ENCODE measurements at regions not wholly inside any gene's neighbourhood (a gene's known extent, or its start where the extent isn't known, plus 50 kb on each side); places are given as distances from the start of the nearest gene placed in this dataset.

DNA sequence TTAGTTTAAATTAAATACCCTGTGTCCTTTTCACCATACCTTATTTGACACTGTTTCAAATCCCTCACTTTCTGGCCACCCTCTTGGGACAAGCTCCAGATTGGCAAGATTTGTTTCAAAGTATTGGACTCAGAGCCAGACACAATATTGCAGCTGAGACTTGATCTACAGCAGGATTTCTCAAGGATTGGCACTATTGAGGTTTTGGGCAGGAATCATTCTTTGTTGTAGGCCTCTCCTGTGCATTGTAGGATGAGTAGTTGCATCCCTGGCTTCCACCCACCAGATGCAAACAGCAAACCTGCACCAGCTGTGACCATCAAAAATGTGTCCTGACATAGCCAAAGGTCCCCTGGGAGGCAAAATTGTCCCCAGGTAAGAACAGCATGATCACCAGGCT, 181.2 kb downstream of the CHD9NB start:
- no peak for TF ChIP-seq POLR2A (IDR thresholded peaks at IDR 0.05)
- TF ChIP-seq, protein P1, sequence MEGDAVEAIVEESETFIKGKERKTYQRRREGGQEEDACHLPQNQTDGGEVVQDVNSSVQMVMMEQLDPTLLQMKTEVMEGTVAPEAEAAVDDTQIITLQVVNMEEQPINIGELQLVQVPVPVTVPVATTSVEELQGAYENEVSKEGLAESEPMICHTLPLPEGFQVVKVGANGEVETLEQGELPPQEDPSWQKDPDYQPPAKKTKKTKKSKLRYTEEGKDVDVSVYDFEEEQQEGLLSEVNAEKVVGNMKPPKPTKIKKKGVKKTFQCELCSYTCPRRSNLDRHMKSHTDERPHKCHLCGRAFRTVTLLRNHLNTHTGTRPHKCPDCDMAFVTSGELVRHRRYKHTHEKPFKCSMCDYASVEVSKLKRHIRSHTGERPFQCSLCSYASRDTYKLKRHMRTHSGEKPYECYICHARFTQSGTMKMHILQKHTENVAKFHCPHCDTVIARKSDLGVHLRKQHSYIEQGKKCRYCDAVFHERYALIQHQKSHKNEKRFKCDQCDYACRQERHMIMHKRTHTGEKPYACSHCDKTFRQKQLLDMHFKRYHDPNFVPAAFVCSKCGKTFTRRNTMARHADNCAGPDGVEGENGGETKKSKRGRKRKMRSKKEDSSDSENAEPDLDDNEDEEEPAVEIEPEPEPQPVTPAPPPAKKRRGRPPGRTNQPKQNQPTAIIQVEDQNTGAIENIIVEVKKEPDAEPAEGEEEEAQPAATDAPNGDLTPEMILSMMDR (IDR thresholded peaks at IDR 0.05), result no peak
